Right atrium auricular region (tissue), 2 donors: ENCODE measurements at regions not wholly inside any gene's neighbourhood (a gene's known extent, or its start where the extent isn't known, plus 50 kb on each side); places are given as distances from the start of the nearest gene placed in this dataset.

Experiments used
- DNase-seq: peaks from one replicate; pipeline ENCODE4 v3.0.0-alpha.2; 2019; ENCODE audit warnings: low spot score
- H3K27ac ChIP-seq, 2 donors: fragments of 200-600 bp; sonication (generic); 1 replicate in 1 of 2; 2 replicates in 1 of 2; pipeline ENCODE4 v1.5.1; 2016 to 2019
- H3K27me3 ChIP-seq, 2 donors: fragments of 200-600 bp; sonication (generic); one replicate each; pipeline versions ENCODE4 v1.5.1 to v1.6.0; 2017 to 2019
- H3K36me3 ChIP-seq: fragments of 200-600 bp; sonication (generic); one replicate; pipeline ENCODE4 v1.5.1; 2016
- H3K4me1 ChIP-seq, 2 donors: fragments of 200-600 bp; sonication (generic); one replicate each; pipeline versions ENCODE4 v1.5.1 to v1.6.0; 2017 to 2019
- H3K4me3 ChIP-seq, 2 donors: fragments of 200-600 bp; sonication (generic); 1 replicate in 1 of 2; 2 replicates in 1 of 2; pipeline ENCODE4 v1.5.1; 2017 to 2019; ENCODE audit warnings: mild to moderate bottlenecking in 1 of 2, moderate library complexity in 1 of 2
- H3K9me3 ChIP-seq, 2 donors: fragments of 200-600 bp; sonication (generic); one replicate each; pipeline ENCODE4 v1.5.1; 2019
- CTCF ChIP-seq, 2 donors: fragments of 200-600 bp; sonication (generic); IDR thresholded peaks; one replicate each; pipeline ENCODE4 v1.5.1; 2019; ENCODE audit warnings: antibody characterized with exemption in 2 of 2

DNA sequence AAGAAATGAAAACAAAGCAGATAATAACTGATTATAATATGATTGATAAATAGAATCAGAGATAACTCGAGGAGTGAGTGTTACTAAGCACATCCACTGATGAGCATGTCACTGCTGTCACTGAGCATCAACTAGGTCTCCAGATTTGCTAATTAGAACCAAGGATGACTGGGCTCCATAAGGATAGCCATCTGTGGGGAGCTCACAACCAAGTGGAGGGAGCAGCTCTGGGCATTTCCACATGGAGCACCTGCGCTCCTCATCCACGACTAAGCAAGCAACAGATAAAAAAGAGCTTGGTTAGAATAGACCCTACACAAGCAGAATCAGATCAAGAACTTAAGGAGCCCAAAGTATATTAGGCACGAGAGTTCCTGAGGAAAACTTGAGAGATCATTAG, 396.0 kb upstream of the B3GAT1 start:
- Histone ChIP-seq H3K4me1 (no peaks in the 10 kb centered on the region), H3K27ac (no peak overlapping the region), H3K4me3 (no peak overlapping the region), H3K36me3 (no peaks in the 10 kb centered on the region), H3K27me3 (no peaks in the 10 kb centered on the region), H3K9me3 (no peaks in the 10 kb centered on the region)
- DNase-seq = no peak
- TF ChIP-seq CTCF (IDR thresholded peaks at IDR 0.05) = no peak

GRCh38 chr11:134802598-134802997, 390.6 kb upstream of the B3GAT1 start:
- no peak for DNase-seq
- Histone ChIP-seq H3K4me3 (no peak overlapping the region), H3K27me3 (no peaks in the 10 kb centered on the region), H3K4me1 (no peaks in the 10 kb centered on the region), H3K27ac (no peak overlapping the region), H3K36me3 (no peaks in the 10 kb centered on the region), H3K9me3 (no peaks in the 10 kb centered on the region)
- TF ChIP-seq CTCF (IDR thresholded peaks at IDR 0.05) = no peak

- DNase-seq = no peak
- H3K4me1 ChIP-seq = no peaks in the 10 kb centered on the region
- TF ChIP-seq CTCF (IDR thresholded peaks at IDR 0.05) = no peak
- no peaks in the 10 kb centered on the region for H3K27me3 ChIP-seq
- no peaks in the 10 kb centered on the region for H3K36me3 ChIP-seq
- H3K4me3 ChIP-seq = no peak overlapping the region
- H3K27ac ChIP-seq = no peak overlapping the region
- no peaks in the 10 kb centered on the region for H3K9me3 ChIP-seq
These were observed 390.1 kb upstream of the B3GAT1 start for GRCh38 chr11:134802116-134802515.

- H3K27ac ChIP-seq = no peak overlapping the region
- H3K4me1 ChIP-seq = no peaks in the 10 kb centered on the region
- no peak for TF ChIP-seq CTCF (IDR thresholded peaks at IDR 0.05)
- no peaks in the 10 kb centered on the region for H3K9me3 ChIP-seq
- no peaks in the 10 kb centered on the region for H3K36me3 ChIP-seq
- H3K27me3 ChIP-seq = no peaks in the 10 kb centered on the region
- no peak overlapping the region for H3K4me3 ChIP-seq
- DNase-seq = no peak
These were observed 389.5 kb upstream of the B3GAT1 start for GRCh38 chr11:134801570-134801969.

GRCh38 chr11:134800826-134801225, 388.8 kb upstream of the B3GAT1 start:
- Histone ChIP-seq H3K4me1 (no peaks in the 10 kb centered on the region), H3K27me3 (no peaks in the 10 kb centered on the region), H3K9me3 (no peaks in the 10 kb centered on the region), H3K4me3 (no peak overlapping the region), H3K27ac (no peak overlapping the region), H3K36me3 (no peaks in the 10 kb centered on the region)
- DNase-seq = no peak
- TF ChIP-seq CTCF (IDR thresholded peaks at IDR 0.05) = no peak

DNA sequence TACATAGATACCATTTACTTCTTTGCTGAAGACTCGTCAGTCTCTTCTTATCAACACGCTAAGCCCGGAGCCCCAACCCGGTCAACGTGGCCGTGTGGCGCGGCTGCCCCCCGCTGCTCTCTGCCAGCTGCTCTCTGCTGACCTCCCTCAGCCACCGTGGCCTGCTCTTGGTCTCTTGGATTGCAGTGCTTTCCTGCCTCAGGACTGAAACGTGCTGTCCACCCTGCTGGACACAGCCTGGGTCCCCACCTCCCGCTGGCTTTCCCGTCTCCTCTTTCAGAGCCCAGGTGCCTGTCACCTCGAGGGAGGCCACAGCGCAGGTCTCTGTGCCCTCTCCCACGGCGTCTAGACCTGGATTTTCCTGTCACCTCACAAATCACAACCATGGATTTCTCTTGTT, 388.1 kb upstream of the B3GAT1 start:
- H3K27me3 ChIP-seq = no peaks in the 10 kb centered on the region
- no peaks in the 10 kb centered on the region for H3K4me1 ChIP-seq
- no peak for DNase-seq

More for the DNA sequence above, 388.1 kb upstream of the B3GAT1 start:
- TF ChIP-seq CTCF (IDR thresholded peaks at IDR 0.05) = no peak
- no peak overlapping the region for H3K4me3 ChIP-seq
- H3K9me3 ChIP-seq = no peaks in the 10 kb centered on the region
- H3K36me3 ChIP-seq = no peaks in the 10 kb centered on the region
- no peak overlapping the region for H3K27ac ChIP-seq
